GM21717 (cell line): ENCODE measurements at regions not wholly inside any gene's neighbourhood (a gene's known extent, or its start where the extent isn't known, plus 50 kb on each side); places are given as distances from the start of the nearest gene placed in this dataset.
"Not testable (repeated sequence)": the region's sequence is repeated elsewhere in the genome, so short reads cannot be mapped to it uniquely, and the experiment has no call there.

ENCODE experiments used
- ATAC-seq: cut with Tn5 transposase; IDR thresholded peaks from one replicate; pipeline ENCODE4 v1.9.1; 2021; ENCODE audit warnings: mild to moderate bottlenecking, moderate library complexity; ENCODE audit not compliant: unreplicated experiment

DNA sequence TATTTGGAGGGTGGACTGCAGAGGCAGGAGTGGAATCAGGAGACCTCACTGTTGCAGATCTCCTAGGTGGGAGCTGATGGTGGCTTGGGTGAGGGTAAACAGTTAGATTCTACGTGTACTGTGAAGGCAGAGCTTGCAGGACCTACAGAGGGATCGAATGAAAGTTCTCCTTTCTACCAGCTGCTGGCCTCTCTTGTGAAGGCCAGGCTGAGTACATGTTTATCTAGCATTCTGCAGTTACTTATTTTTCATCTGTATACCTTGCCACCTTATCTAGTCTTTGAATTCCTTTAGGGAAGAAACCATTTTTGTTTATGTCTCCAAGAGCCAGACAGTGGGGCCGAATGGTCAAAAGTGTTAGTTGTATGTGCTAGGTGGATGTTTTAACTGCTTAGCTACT is 57.6 kb downstream of the PTTG1 start:
- no peak for ATAC-seq

DNA sequence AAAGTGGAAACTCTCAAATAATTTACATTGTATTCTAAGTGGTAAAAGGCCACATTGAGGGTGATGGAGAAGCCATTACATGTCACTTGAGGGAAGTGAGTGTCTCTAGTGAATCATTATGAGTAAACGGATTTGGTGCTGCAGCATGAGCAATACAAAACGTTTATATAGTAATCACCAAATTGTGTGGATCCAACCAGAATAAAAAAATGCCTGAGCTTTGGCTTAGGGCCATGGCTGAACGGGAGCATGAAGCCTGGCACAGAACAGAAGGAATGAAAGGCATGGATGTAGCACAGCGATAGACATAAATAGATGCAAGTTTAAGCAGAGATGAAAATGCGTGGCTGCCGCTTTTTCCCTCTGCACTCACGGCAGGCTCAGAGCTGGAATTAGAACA is 58.3 kb downstream of the PTTG1 start:
- ATAC-seq = no peak

DNA sequence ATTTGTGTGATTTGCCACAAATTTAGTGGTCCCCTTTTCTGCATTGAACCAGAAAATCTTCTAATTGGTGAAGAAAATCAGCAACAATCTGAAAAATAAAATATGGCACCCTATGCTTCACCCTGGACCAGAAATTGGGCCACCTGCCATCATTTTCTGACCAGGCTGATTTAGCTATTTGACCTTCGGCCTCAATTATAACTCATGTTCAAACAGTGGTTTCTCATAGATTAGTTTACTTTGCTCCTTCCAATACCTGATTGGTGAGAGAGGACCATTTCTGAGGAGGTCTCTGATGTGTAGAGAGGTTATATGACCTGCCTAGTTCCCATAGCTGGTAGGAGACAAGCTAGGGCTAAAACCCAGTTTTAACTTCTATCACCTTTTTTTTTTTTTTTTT is 59.0 kb downstream of the PTTG1 start:
- ATAC-seq = no peak

DNA sequence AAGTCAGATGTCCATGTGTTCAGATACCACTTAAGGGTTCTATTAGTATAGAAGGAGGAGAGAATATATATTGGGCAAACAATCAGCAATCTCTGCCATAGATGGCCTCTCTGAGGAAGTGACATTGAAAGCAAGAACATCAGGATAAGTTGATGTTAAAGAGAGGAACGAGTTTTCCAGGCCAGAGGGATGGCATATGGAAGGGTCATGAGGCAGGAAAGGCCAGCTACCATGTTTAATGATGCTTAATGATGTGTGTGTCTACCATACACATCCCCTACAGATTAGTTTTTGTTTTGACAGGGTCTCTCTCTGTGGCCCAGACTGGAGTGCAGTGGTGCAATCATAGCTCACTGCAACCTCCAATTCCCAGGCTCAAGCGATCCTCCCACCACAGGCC is 63.0 kb downstream of the PTTG1 start:
- no peak for ATAC-seq

DNA sequence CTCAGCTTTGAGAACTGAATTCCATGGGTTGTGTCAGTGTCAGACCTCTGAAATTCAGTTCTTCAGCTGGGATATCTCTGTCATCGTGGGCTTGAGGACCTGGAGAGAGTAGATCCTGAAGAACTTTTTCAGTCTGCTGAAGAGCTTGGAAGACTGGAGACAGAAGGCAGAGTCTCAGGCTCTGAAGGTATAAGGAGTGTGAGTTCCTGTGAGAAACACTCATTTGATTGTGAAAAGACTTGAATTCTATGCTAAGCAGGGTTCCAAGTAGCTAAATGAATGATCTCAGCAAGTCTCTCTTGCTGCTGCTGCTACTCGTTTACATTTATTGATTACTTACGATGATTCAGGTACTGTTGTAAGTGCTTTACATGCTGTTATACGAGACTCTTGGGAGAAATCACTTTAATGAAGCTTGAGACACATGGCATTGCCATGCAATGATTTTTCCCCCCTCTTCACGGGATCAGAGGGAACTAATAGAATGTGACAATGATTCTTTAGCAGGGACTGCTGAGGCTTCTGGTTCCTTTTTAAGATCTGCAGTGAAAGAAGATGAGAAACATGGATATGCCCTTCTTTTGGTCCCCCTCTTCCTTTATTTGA is 63.8 kb downstream of the PTTG1 start:
- ATAC-seq = no peak

DNA sequence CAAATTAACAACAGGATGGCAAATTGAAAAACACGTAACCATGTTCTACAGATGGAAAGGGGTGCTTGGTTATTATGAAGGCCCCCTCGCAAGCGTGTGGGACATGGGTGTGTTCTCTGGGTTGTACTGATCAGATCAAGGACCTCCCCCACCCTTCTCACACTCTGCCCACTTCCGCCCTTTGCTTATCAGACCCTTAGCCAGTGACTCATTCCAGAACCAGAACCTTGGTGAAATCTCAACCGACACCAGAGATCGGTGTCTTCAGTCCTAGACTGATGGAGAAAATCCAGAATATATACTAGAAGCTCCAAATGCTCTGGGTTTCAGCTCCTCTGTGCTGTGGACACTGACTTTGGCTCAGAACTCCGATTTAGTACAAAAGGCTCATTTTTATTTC is 64.9 kb downstream of the PTTG1 start:
- peak; percentile 45 for ATAC-seq

DNA sequence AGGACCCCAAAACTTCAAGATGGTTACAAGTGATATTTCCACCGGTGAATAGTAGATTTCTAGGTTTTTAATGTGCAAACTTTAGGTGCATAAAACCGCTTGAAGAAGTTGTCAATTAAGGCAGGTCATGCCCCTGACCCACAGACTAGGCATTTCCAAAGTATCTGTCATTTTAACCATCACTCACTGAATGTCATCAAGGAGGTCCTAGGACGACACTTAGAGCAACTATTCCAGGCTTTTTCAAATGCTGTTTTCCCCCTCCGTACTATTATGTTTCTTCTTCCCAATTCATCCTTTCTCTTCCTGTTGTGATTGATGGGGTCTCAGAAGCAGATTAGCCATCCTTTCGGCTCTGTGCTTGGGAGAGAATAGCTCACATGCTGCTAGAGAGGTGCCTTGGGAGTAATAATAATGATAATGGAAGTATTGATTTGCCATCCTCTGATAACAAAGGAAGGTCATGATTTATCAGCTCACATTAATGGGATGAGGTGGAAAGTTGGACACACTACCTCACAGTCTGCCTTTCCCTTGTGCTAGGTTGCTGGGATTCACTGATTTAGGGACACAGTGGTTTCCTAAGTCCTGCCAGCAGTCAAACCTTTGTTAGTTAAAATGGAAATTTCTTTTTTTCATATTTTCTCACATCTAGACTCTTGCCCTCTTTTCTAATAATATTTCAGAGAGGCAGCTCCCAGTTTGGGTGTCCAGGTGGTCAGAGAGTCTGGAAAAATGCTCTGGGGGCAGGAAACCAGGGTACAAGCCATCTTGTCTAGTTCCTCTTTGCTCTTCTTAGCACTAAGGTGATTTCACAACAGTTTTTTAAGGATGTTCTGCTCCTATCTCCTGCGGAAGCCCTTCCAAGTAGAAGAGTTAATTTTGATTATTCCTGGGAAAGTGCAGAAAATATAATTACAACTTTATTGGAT is 67.0 kb downstream of the PTTG1 start:
- no peak for ATAC-seq

DNA sequence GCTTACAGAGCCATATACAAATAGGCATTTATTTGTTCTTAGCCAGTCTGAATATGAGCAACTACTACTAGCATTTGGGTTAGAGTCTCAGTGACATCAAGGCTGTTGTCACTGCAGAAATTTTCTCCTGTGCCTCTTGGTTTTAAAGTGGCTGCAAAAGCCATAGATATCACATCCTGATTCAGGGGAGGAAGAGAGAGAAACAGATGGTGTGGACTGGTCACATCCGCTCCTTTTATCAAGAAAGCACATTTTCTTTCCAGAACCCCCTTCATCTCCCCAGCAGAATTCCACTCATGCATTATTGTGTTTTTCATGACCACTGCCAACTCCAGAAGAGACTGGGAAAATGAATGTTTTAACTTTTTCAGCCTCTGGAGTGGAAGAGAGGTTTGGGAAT is 69.8 kb downstream of the PTTG1 start:
- no peak for ATAC-seq

DNA sequence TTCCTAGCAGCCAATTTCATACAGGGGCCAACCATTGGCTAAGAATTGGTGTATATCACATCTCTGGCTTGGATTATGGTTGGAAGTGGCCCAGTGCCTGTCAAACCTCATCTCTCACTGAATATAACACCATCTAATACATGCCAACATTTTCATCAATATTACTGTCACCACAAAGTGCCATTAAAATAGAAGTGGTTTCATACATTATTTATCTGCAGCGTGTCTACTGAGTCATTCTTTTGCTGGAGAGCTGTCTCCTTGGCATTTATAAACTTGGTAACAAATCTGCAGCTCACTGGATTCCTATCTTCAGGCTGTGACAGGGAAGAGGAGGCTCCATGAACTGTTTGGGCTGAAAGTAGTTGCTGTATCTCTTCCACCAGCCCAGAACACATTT is 70.9 kb downstream of the PTTG1 start:
- ATAC-seq = no peak

DNA sequence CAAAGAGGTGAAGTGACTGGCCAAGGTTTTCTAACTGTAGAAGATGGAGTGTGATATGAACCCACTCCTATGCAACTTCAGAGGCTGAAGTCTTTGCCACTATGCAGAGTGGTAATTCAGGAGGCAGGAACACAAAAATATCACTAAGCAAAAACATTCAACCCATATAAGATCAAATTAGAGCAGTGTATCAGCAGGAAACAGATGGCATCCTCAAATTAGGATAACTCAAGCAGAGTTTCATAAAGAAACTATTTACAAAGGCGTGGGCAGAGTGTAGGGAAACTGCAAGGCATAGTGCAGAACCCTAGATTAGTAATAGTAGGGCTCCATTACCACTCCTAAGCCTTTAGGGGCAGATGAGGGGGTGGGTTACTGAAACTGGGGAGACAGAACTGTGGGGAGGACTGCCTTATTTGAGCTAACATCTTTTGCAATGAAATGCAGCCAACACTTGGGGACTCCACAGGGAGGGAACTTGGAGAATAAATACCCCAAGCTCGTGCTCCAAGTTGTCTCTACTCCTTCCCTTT is 72.2 kb downstream of the PTTG1 start:
- peak; percentile 39 for ATAC-seq

DNA sequence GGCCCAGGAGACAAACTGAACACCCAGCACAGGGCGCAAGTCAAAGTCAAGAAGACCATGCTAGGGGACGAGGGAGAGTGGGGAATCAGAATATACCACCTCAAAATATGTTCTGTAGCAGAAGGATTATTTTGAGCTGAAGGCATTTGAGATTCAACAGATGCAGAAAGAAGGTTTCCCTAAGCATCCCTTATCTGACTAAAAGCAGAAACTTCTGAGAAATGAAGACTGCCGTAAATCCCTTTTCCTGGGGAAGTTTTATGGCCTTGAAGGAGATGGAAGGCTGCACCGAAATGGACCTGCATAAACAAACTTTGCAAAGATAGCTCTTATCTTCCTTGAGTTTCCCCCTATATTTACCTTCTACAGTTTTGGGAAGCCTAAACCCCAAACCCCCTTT is 72.8 kb downstream of the PTTG1 start:
- no peak for ATAC-seq

DNA sequence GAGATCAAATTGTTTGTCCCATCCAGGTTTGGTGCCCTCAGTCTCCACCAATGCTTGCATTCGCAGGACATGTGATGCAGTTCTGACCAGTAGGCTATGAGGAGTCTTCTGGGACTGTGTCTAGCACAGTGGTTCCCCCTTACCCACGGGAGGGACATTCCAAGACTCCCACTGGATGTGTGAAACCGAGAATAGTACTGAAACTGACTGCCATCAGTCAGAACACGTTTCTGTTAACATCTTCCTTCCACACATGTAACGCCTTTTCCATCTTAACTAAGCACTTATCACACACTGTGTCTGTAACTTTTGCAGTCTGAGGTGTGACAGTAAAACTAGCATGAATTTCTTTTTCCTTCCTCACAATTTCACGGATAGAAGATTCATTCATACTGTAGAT is 74.7 kb downstream of the PTTG1 start:
- peak; percentile 77 for ATAC-seq

DNA sequence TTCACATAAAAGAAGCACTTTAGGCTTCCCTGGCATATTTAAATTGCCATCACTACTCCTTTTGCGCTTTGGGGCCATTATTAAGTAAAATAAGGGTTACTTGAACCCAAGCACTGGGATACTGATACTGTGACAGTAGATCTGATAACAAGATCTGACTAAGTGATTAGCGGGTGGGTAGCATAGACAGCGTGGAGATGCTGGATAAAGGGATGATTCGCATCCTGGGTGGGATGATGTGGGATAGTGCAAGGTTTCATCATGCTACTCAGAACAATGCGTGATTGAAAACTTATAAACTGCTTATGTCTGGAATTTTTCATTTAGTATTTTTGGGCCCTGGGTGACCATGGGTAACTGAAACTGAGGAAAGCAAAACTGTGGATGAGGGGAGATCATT is 75.1 kb downstream of the PTTG1 start:
- no peak for ATAC-seq

DNA sequence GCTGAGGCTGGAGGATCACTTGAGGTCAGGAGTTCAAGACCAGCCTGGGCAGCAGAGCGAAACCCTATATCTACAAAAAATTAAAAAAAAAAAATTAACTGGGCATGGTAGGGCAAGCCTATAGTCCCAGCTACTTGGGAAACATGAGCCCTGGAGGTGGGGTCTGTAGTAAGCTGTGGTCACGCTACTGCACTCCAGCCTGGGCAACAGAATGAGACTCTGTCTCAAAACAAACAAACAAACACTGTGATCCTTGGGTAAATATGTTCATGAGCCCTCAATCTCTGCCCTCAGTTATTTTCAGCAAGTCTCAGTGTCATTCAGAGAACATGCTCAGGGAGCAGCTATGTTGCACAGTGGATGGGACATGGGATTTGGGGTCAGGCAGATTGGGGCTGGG is 76.2 kb downstream of the PTTG1 start:
- ATAC-seq = no peak

DNA sequence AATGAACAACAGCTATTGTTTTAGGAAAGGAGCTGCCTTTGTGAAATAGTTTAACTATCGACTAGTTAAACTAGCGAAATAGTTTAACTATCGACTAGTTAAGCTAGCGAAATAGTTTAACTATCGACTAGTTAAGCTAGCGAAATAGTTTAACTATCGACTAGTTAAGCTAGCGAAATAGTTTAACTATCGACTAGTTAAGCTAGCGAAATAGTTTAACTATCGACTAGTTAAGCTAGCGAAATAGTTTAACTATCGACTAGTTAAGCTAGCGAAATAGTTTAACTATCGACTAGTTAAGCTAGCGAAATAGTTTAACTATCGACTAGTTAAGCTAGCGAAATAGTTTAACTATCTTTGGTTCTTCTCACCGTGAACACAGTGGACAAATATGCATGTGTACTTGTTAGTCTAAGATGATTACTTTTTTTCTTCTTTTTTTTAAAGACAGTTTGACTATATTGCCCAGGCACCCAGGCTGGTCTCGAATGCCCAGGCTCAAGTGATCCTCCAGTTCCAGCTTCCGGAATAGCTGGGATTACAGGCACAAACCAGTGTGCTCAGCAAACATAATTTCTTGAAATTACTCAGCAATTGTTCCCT is 76.9 kb downstream of the PTTG1 start:
- ATAC-seq = not testable (repeated sequence)

DNA sequence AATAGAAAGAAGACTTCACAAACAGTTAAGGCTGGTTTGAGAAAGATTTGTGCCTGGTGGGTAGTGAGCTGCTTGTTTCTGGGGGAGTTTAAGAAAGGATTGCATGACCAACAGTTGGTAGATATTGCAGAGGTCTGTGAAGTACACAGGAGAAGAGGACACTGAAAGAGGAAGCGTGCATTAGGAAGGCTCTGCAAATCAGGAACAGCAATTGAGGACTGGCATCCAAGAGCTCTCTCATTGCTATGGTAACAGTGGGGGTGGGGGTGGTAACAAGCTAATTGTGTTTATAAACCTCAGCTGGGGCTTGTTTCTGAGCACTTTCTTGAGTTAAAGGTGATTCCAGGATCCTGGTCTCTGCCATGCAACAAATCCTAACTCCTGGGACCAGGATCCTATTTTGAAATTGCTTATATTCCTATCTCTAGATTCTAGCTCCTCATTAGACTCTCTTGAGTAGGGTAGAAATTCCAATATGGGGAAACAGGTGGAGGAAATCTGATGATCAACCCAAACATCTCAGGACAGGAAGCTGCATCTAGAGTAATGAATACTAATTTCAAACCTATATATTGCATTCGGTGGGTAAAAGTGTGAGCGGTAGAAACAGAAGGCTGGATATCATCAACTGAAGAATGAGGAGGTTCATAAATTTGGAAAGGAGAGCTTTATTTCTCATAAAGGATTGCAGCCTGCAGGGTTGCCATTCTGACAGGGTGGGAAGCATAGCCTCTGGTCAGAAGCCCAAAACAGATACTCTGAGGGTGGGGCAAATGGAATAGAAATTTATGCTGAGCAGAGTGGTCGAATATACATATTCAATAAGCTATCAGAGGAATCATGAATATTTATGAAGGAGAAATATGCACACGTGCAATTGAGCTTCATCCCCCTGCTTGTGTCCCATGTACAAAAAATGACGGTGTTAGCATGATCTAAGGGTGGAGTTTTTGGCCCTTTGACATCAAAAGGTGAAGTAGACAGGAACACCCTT is 79.4 kb downstream of the PTTG1 start:
- peak; percentile 39 for ATAC-seq

DNA sequence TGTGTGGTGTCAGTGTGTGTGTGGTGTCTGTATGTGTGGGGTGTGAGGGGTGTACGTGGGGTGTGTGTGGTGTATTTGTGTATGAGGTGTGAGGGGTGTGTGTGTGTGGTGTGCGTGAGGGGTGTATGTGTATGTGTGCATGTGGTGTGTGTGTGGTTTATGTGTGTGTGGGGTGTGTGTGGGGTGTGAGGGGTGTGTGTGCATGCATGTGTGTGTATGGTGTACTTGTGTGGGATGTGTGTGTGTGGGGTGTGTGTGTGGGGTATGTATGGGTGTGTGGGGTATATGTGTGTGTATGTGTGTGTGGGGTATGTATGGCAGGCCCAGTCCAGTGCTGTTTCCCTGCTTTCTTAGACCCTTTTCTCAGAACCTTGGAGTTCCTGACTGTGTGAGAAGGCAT is 83.3 kb downstream of the PTTG1 start:
- ATAC-seq = no peak

DNA sequence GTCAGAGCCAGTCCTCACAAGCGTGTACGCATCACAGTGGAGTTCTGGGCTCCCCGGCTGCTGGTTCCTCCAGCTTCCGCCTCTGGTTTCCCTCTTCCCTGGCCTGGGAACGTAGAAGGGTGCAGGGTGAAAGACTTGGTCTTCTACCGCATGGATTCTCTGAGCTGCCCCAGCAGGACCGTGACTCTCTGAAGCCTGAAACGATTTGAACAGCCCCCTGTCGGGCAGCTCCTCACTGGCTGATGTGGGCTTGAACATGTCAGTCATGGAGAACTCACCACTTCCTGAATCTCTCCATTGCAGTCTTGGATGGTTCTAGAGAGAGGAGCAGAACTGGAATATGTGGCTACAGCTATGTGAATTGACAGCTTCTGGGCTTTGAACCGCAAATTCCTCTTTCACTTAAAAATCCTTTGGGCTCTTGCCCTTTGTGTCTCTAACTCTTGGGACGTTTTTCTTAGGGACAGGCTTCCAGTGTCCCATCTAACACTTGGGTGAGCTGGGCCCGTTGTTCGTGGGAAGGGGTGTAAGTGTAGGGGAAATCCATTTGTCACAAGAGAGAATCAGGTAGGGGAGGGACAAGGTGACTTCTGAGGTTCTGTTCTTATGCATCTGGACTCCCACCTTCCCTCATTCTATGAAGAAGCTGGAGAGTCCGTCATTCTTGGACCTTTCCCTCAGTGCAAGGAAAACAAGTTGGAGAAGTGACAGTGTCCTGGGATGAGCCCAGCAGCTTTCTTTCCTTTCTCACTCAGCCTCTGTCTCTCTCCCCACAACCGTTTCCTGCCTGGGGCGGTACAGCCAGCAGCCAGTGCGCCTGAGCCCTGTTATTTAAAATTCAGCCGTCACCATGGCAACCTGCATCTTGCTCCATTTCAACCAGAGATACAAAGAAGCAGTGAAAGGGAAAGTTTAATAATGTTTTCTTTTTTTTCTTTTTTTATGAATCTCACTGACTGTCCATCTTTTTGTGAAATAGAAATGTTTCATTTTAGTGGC is 84.7 kb downstream of the PTTG1 start:
- peak; percentile 78 for ATAC-seq

DNA sequence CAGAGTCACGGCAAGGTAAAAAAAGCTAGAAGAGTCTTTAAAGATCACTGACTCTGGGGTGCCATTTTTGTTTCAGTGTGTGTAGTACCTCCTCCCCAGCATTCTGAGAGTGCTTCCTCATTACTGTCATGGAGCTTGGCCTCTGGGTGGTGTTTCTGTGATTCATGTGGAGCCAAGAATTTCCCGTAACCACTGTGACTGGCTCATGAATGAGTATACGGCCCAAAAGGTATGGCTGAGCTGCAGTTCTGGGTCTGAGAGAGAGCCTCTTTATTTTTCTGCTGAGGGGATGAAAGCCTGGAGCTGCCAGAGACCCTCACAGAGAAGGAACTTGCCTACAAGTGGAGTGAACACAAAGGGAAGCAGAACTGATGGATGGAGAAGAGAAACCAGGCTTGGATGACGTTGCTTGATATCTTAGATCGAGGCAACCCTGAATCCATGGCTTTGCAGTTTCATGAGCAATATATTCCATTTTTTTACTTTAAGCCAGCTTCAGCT is 85.6 kb downstream of the PTTG1 start:
- ATAC-seq = peak; percentile 36
